Smooth muscle cell (in vitro differentiated cells): ENCODE measurements at regions not wholly inside any gene's neighbourhood (a gene's known extent, or its start where the extent isn't known, plus 50 kb on each side); places are given as distances from the start of the nearest gene placed in this dataset.

Experiments
- DNase-seq: peaks from one replicate; lab custom pipeline; 2025; ENCODE audit not compliant: unreplicated experiment; lab: John Stamatoyannopoulos, UW
- H2AFZ ChIP-seq: fragments of 200-600 bp; sonication (generic); 2 replicates; pipeline ENCODE4 v1.6.0; 2016; ENCODE audit warnings: antibody characterized with exemption, low read depth, mild to moderate bottlenecking
- H3F3A ChIP-seq: fragments of 200-600 bp; sonication (generic); 2 replicates; pipeline ENCODE4 v1.6.0; 2017; ENCODE audit warnings: antibody characterized with exemption, low read depth
- H3K27ac ChIP-seq: fragments of 200-600 bp; sonication (generic); 2 replicates; pipeline ENCODE4 v1.5.1; 2016; ENCODE audit warnings: low read depth, mild to moderate bottlenecking
- H3K27me3 ChIP-seq: fragments of 200-600 bp; sonication (generic); 2 replicates; pipeline ENCODE4 v1.6.1; 2016; ENCODE audit warnings: low read depth, mild to moderate bottlenecking
- H3K36me3 ChIP-seq: fragments of 200-600 bp; sonication (generic); 2 replicates; pipeline ENCODE4 v1.5.1; 2016; ENCODE audit warnings: low read depth
- H3K4me1 ChIP-seq: fragments of 200-600 bp; sonication (generic); 2 replicates; pipeline ENCODE4 v1.5.1; 2016; ENCODE audit warnings: low read depth
- H3K4me2 ChIP-seq: fragments of 200-600 bp; sonication (generic); 2 replicates; pipeline ENCODE4 v1.6.0; 2016; ENCODE audit warnings: mild to moderate bottlenecking
- H3K4me3 ChIP-seq: fragments of 200-600 bp; sonication (generic); 2 replicates; pipeline ENCODE4 v1.5.1; 2016; ENCODE audit warnings: mild to moderate bottlenecking
- H3K79me2 ChIP-seq: fragments of 200-600 bp; sonication (generic); 2 replicates; pipeline ENCODE4 v1.6.0; 2016; ENCODE audit warnings: low read depth, mild to moderate bottlenecking
- H3K9ac ChIP-seq: fragments of 200-600 bp; sonication (generic); 2 replicates; pipeline ENCODE4 v1.6.0; 2016; ENCODE audit warnings: low read depth
- H3K9me3 ChIP-seq: fragments of 200-600 bp; sonication (generic); replicated peaks from 2 replicates; pipeline ENCODE4 v1.5.1; 2016; ENCODE audit warnings: low read depth
- H4K20me1 ChIP-seq: fragments of 200-600 bp; sonication (generic); 2 replicates; pipeline ENCODE4 v1.6.0; 2016; ENCODE audit warnings: low read depth
- CTCF ChIP-seq: fragments of 200-600 bp; sonication (generic); IDR thresholded peaks from 2 replicates; pipeline ENCODE4 v1.5.1; 2017; ENCODE audit warnings: borderline replicate concordance, mild to moderate bottlenecking, antibody characterized with exemption; ENCODE audit not compliant: insufficient read depth, poor library complexity, severe bottlenecking
- WGBS: methylation state at CpG from one replicate; pipeline ENCODE4 v1.1.7; 2016; ENCODE audit warnings: low lambda C conversion rate; 5-methylcytosine and 5-hydroxymethylcytosine counted together

DNA sequence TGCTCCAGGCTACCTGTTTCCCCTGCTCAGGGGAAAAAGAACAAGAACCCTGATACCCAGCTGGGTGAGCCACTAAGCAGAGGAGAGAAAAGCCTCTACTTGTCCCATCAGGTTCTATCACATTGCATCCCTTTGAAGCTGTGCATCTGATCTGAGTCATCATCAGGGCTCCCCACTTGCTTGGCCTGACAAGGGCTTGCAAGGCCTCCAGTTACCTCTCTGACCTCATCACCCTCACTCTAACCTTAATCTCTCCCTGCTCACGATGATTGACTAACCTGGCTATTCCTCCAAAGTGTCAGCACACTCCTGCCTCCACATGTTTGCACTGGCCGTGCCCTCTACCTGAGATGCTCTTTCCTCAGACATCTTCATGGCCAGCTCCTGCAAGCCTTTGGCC is 309.5 kb upstream of the CHD6 start:
- no peaks in the 10 kb centered on the region for H3K79me2 ChIP-seq
- WGBS: 84% methylated on average over 2 of the region's 2 CpGs
- no peak overlapping the region for H2AFZ ChIP-seq
- H3F3A ChIP-seq: no peaks in the 10 kb centered on the region
- no peak overlapping the region for H3K9ac ChIP-seq
- no peak for DNase-seq
- H3K4me2 ChIP-seq: no peak overlapping the region
- no peak for TF ChIP-seq CTCF
- H3K36me3 ChIP-seq: no peaks in the 10 kb centered on the region
- peaks cover 33% of the 10 kb centered on the region for H3K27me3 ChIP-seq
- H3K9me3 ChIP-seq: no peaks in the 10 kb centered on the region
- no peaks in the 10 kb centered on the region for H3K4me1 ChIP-seq
- H3K27ac ChIP-seq: no peak overlapping the region
- no peak overlapping the region for H3K4me3 ChIP-seq
- H4K20me1 ChIP-seq: no peaks in the 10 kb centered on the region

DNA sequence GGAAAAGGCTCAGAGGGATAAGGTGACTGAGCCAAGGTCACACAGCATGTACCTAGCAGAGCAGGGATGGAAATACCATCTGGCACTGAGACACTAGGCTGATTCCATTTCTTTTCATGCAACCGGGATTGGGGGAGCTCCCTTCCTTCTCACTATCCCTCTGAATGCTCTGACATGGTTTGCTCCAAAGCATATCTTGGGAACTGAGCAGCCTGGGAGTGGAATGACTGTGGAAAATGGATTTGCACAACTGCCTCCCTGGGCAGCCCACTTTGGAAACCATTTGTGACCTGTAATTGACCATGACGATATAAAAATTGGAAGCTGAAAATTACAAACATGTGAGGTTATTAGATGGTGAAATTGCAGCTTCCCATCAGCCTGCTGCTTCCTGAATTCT is 309.0 kb upstream of the CHD6 start:
- Histone ChIP-seq H3K27me3 (peaks cover 36% of the 10 kb centered on the region), H3F3A (no peaks in the 10 kb centered on the region), H3K79me2 (no peaks in the 10 kb centered on the region), H3K27ac (no peak overlapping the region), H3K4me1 (no peaks in the 10 kb centered on the region), H3K4me2 (no peak overlapping the region), H3K36me3 (no peaks in the 10 kb centered on the region), H3K9me3 (no peaks in the 10 kb centered on the region), H3K9ac (no peak overlapping the region), H3K4me3 (no peak overlapping the region), H4K20me1 (no peaks in the 10 kb centered on the region), H2AFZ (no peak overlapping the region)
- TF ChIP-seq CTCF: no peak
- 83% methylated on average over 2 of the region's 2 CpGs for WGBS
- no peak for DNase-seq

GRCh38 chr20:41925476-41925875 is 307.3 kb upstream of the CHD6 start:
- Histone ChIP-seq H3K27me3 (peaks cover 50% of the 10 kb centered on the region), H3F3A (no peaks in the 10 kb centered on the region), H3K9ac (no peak overlapping the region), H4K20me1 (no peaks in the 10 kb centered on the region), H3K36me3 (no peaks in the 10 kb centered on the region), H3K4me1 (no peaks in the 10 kb centered on the region), H3K4me2 (no peak overlapping the region), H3K79me2 (no peaks in the 10 kb centered on the region), H3K9me3 (no peaks in the 10 kb centered on the region), H2AFZ (no peak overlapping the region), H3K27ac (no peak overlapping the region), H3K4me3 (no peak overlapping the region)
- TF ChIP-seq CTCF: no peak
- WGBS: 88% methylated on average over 4 of the region's 4 CpGs
- no peak for DNase-seq

DNA sequence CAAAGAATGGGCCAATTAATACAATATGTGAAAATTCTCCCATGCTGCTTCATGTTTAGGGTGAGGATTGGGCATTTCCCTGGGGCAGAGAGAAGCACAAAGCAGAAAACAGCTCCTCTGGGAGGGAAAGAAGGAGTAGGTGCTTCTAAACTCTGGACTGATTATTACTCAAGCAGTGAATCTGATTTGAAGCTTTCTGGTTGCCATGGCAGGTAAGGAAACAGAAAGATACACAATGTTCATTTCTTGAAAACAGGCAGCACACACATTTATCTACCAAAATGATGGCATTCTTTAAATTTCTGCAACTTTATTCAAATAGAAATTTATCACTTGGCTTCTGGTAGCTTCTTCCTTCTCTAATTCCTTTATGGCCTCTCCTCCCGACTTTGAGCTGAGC is 305.4 kb upstream of the CHD6 start:
- no peak for TF ChIP-seq CTCF
- Histone ChIP-seq H3K9me3 (no peaks in the 10 kb centered on the region), H3F3A (no peaks in the 10 kb centered on the region), H3K36me3 (no peaks in the 10 kb centered on the region), H3K27me3 (peaks cover 56% of the 10 kb centered on the region), H3K4me1 (no peaks in the 10 kb centered on the region), H3K9ac (no peak overlapping the region), H4K20me1 (no peaks in the 10 kb centered on the region), H3K4me3 (no peak overlapping the region), H3K79me2 (no peaks in the 10 kb centered on the region), H3K4me2 (no peak overlapping the region), H2AFZ (no peak overlapping the region), H3K27ac (no peak overlapping the region)
- no peak for DNase-seq
- WGBS: 72% methylated on average over 1 of the region's 1 CpG
